ENCODE measurements at regions not wholly inside any gene's neighbourhood (a gene's known extent, or its start where the extent isn't known, plus 50 kb on each side); places are given as distances from the start of the nearest gene placed in this dataset.
"Not testable (repeated sequence)": the region's sequence is repeated elsewhere in the genome, so short reads cannot be mapped to it uniquely, and the experiment has no call there.

DNA sequence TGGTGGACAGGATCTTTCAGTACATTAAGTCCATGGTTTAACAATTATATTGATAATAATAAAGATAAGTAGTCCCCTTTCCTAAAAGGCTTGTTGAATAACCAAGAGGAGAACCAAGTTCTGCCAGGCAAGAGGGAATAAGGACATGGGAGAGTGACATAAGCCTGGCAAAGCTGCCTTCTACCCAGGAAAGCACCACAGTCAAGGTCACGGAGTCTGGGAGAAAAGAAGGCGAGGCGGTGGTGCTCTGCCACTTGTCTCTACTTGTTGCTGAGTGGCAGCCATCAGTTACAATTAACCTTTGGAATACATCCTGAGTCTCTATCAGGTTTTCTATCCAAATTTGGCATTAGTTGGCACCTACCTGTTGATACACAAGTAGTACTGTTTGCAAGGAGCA is 101.7 kb upstream of the GATA6 start (continued):
- TF ChIP-seq JUND (IDR thresholded peaks at IDR 0.05; ENCODE audit: low read depth, low read length) (no peak), TBL1XR1 (IDR thresholded peaks at IDR 0.05; ENCODE audit: low read depth, low read length) (no peak)

DNA sequence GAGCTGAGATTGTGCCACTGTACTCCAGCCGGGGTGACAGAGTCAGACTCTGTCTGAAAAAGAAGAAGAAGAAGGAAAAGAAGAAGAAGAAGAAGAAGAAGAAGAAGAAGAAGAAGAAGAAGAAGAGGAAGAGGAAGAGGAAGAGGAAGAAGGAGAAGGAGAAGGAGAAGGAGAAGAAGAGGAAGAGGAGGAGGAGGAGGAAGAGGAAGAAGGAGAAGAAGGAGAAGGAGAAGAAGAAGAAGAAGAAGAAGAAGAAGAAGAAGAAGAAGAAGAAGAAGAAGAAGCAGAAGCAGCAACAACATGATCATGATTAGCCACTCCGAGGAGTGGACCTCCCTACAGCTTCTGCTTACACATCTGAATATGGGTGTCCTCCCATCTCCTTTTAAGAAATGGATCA is 100.6 kb upstream of the GATA6 start:
- BruUV-seq (replicated peaks); SMC1A ChIA-PET (ENCODE audit: uncharacterized antibody, unreplicated experiment); POLR2A ChIA-PET; ATAC-seq; DNase-seq (ENCODE audit: low read depth, low spot score); H3K4me2 ChIP-seq (ENCODE audit: control insufficient read depth, insufficient read depth); H3K27me3 ChIP-seq (replicated peaks in 1 of 2; ENCODE audit: control insufficient read depth in 2 of 2, insufficient read depth in 2 of 2, low read length in 1 of 2); H3K27ac ChIP-seq (ENCODE audit: control insufficient read depth, insufficient read depth); H3K4me3 ChIP-seq; H3K9me3 ChIP-seq (replicated peaks; ENCODE audit: control insufficient read depth, insufficient read depth, low read length); RAD21 ChIA-PET (ENCODE audit: unreplicated experiment); H3K4me1 ChIP-seq (ENCODE audit: control insufficient read depth, insufficient read depth, low read length); intact Hi-C loops (cut with micrococcal nuclease; ENCODE audit: unreplicated experiment); H4K20me1 ChIP-seq (ENCODE audit: control insufficient read depth, insufficient read depth); H3K36me3 ChIP-seq (ENCODE audit: control insufficient read depth in 2 of 2, insufficient read depth in 2 of 2, low read length in 1 of 2); H3K9ac ChIP-seq (ENCODE audit: control insufficient read depth, insufficient read depth, low read length); H3K79me2 ChIP-seq (ENCODE audit: control insufficient read depth, insufficient read depth, low read length); in situ Hi-C loops (cut with MboI); H2AFZ ChIP-seq (ENCODE audit: control insufficient read depth, low read depth, low read length); FAIRE-seq; CTCF ChIA-PET: not testable (repeated sequence)
- 5% methylated on average over 2 of the region's 2 CpGs for WGBS (ENCODE audit: insufficient coverage, insufficient replicate concordance, low lambda C conversion rate, missing lambda C conversion rate)

DNA sequence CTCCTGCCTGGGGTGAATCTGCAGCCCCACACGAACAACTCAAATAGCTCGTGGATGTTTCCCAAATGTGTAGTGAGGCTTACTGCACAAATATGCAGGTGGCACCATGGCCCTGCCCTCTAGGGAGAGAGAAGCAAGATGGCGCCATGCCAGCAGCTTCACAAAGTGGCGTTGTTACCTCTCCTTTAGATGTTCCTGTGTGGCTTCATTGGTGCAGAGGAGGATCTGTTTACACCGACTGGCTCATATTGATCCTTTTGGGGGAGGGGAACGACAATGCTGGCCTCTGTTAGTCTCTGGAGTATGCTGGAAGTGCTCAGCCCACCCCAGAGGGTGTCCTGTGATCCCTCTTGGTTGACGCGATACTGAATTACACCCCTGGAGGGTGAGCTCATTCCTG is 99.5 kb upstream of the GATA6 start:
- FAIRE-seq (no peak), ATAC-seq (no peak), DNase-seq (ENCODE audit: low read depth, low spot score) (no peak)
- no peak overlapping the region for H3K4me3 ChIP-seq
- TF ChIP-seq GATAD2B (conservative IDR thresholded peaks at IDR 0.05; ENCODE audit: low read depth) (no peak), IKZF1 (conservative IDR thresholded peaks at IDR 0.05) (no peak), POLR2A (IDR thresholded peaks at IDR 0.05; ENCODE audit: low read depth, low read length) (no peak), CEBPB (IDR thresholded peaks at IDR 0.05; ENCODE audit: borderline replicate concordance in 1 of 2, low read depth in 2 of 2, low read length in 2 of 2) (no peak), BCL11A (IDR thresholded peaks at IDR 0.05; ENCODE audit: low read depth, low read length) (no peak), ZSCAN29 (IDR thresholded peaks at IDR 0.05) (no peak), LARP7 (IDR thresholded peaks at IDR 0.05) (no peak), EGR1 (IDR thresholded peaks at IDR 0.05; ENCODE audit: borderline replicate concordance in 1 of 2, low read depth in 2 of 2, low read length in 2 of 2) (no peak)
- TF ChIP-seq, protein P1, sequence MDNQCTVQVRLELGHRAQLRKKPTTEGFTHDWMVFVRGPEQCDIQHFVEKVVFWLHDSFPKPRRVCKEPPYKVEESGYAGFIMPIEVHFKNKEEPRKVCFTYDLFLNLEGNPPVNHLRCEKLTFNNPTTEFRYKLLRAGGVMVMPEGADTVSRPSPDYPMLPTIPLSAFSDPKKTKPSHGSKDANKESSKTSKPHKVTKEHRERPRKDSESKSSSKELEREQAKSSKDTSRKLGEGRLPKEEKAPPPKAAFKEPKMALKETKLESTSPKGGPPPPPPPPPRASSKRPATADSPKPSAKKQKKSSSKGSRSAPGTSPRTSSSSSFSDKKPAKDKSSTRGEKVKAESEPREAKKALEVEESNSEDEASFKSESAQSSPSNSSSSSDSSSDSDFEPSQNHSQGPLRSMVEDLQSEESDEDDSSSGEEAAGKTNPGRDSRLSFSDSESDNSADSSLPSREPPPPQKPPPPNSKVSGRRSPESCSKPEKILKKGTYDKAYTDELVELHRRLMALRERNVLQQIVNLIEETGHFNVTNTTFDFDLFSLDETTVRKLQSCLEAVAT (IDR thresholded peaks at IDR 0.05) = no peak
- H3K79me2 ChIP-seq (ENCODE audit: control insufficient read depth, insufficient read depth, low read length) = no peaks in the 10 kb centered on the region
- H3K36me3 ChIP-seq (ENCODE audit: control insufficient read depth in 2 of 2, insufficient read depth in 2 of 2, low read length in 1 of 2) = no peaks in the 10 kb centered on the region
- ChIA-PET POLR2A (no interaction called here), SMC1A (ENCODE audit: uncharacterized antibody, unreplicated experiment) (no interaction called here), RAD21 (ENCODE audit: unreplicated experiment) (no interaction called here), CTCF (no interaction called here)
- no peaks in the 10 kb centered on the region for H3K9me3 ChIP-seq (replicated peaks; ENCODE audit: control insufficient read depth, insufficient read depth, low read length)
- in situ Hi-C loops (cut with MboI) = no loop called here
- no peaks in the 10 kb centered on the region for H3K4me1 ChIP-seq (ENCODE audit: control insufficient read depth, insufficient read depth, low read length)
- 47% methylated on average over 8 of the region's 8 CpGs for WGBS (ENCODE audit: insufficient coverage, insufficient replicate concordance, low lambda C conversion rate, missing lambda C conversion rate)
- no peak overlapping the region for H3K9ac ChIP-seq (ENCODE audit: control insufficient read depth, insufficient read depth, low read length)
- intact Hi-C loops (cut with micrococcal nuclease; ENCODE audit: unreplicated experiment) = no loop called here
- H3K4me2 ChIP-seq (ENCODE audit: control insufficient read depth, insufficient read depth) = no peak overlapping the region
- BruUV-seq (replicated peaks) = no TSS peak
- no peaks in the 10 kb centered on the region for H3K27me3 ChIP-seq (replicated peaks in 1 of 2; ENCODE audit: control insufficient read depth in 2 of 2, insufficient read depth in 2 of 2, low read length in 1 of 2)
- no peaks in the 10 kb centered on the region for H4K20me1 ChIP-seq (ENCODE audit: control insufficient read depth, insufficient read depth)
- no peak overlapping the region for H3K27ac ChIP-seq (ENCODE audit: control insufficient read depth, insufficient read depth)
- H2AFZ ChIP-seq (ENCODE audit: control insufficient read depth, low read depth, low read length) = no peak overlapping the region
